ENCODE measurements at regions not wholly inside any gene's neighbourhood (a gene's known extent, or its start where the extent isn't known, plus 50 kb on each side); places are given as distances from the start of the nearest gene placed in this dataset.
"Not testable (repeated sequence)": the region's sequence is repeated elsewhere in the genome, so short reads cannot be mapped to it uniquely, and the experiment has no call there.

- Histone ChIP-seq H3K4me2 (ENCODE audit: insufficient read depth, low read length) (no peak overlapping the region), H3K4me3 (ENCODE audit: low read depth in 1 of 2, low read length in 2 of 2) (no peak overlapping the region), H3K27ac (ENCODE audit: low read length) (no peak overlapping the region), H3K9ac (ENCODE audit: low read depth, low read length) (no peak overlapping the region), H3K79me2 (ENCODE audit: insufficient read depth, low read length) (no peaks in the 10 kb centered on the region), H2AFZ (ENCODE audit: low read depth, low read length) (no peak overlapping the region), H3K4me1 (ENCODE audit: insufficient read depth, low read length) (no peaks in the 10 kb centered on the region), H4K20me1 (ENCODE audit: insufficient read depth, low read length) (no peaks in the 10 kb centered on the region), H3K36me3 (ENCODE audit: insufficient read depth, low read length) (no peaks in the 10 kb centered on the region), H3K9me3 (ENCODE audit: insufficient read depth, low read length, severe bottlenecking) (no peaks in the 10 kb centered on the region), H3K27me3 (ENCODE audit: insufficient read depth, low read length, poor library complexity) (no peaks in the 10 kb centered on the region)
- ATAC-seq (ENCODE audit: insufficient read depth, low read depth) (no peak), DNase-seq (no peak)
- TF ChIP-seq CTCF (IDR thresholded peaks at IDR 0.05; ENCODE audit: borderline replicate concordance, extremely low read depth, low read length, poor library complexity, severe bottlenecking) = no peak
- TF ChIP-seq EZH2 (IDR thresholded peaks at IDR 0.05; ENCODE audit: borderline replicate concordance, low read depth, low read length, severe bottlenecking) = no peak
Observed at GRCh38 chr5:12952409-12952808, 992.1 kb downstream of the DNAH5 start.

GRCh38 chr5:12951846-12952245 is 992.6 kb downstream of the DNAH5 start:
- Histone ChIP-seq H4K20me1 (ENCODE audit: insufficient read depth, low read length) (no peaks in the 10 kb centered on the region), H3K9ac (ENCODE audit: low read depth, low read length) (no peak overlapping the region), H3K27me3 (ENCODE audit: insufficient read depth, low read length, poor library complexity) (no peaks in the 10 kb centered on the region), H3K9me3 (ENCODE audit: insufficient read depth, low read length, severe bottlenecking) (no peaks in the 10 kb centered on the region), H3K27ac (ENCODE audit: low read length) (no peak overlapping the region), H3K4me2 (ENCODE audit: insufficient read depth, low read length) (no peak overlapping the region), H3K36me3 (ENCODE audit: insufficient read depth, low read length) (no peaks in the 10 kb centered on the region), H3K4me3 (ENCODE audit: low read depth in 1 of 2, low read length in 2 of 2) (no peak overlapping the region), H3K79me2 (ENCODE audit: insufficient read depth, low read length) (no peaks in the 10 kb centered on the region), H2AFZ (ENCODE audit: low read depth, low read length) (no peak overlapping the region), H3K4me1 (ENCODE audit: insufficient read depth, low read length) (no peaks in the 10 kb centered on the region)
- no peak for ATAC-seq (ENCODE audit: insufficient read depth, low read depth)
- TF ChIP-seq CTCF (IDR thresholded peaks at IDR 0.05; ENCODE audit: borderline replicate concordance, extremely low read depth, low read length, poor library complexity, severe bottlenecking) (no peak), EZH2 (IDR thresholded peaks at IDR 0.05; ENCODE audit: borderline replicate concordance, low read depth, low read length, severe bottlenecking) (no peak)
- no peak for DNase-seq

GRCh38 chr5:12947379-12947778 is 997.1 kb downstream of the DNAH5 start:
- no peak overlapping the region for H2AFZ ChIP-seq (ENCODE audit: low read depth, low read length)
- H3K36me3 ChIP-seq (ENCODE audit: insufficient read depth, low read length) = no peaks in the 10 kb centered on the region
- H3K4me2 ChIP-seq (ENCODE audit: insufficient read depth, low read length) = no peak overlapping the region

GRCh38 chr5:12945477-12945876 is 999.0 kb downstream of the DNAH5 start:
- H3K4me2 ChIP-seq (ENCODE audit: insufficient read depth, low read length); H4K20me1 ChIP-seq (ENCODE audit: insufficient read depth, low read length); H2AFZ ChIP-seq (ENCODE audit: low read depth, low read length); H3K79me2 ChIP-seq (ENCODE audit: insufficient read depth, low read length); ATAC-seq (ENCODE audit: insufficient read depth, low read depth); H3K36me3 ChIP-seq (ENCODE audit: insufficient read depth, low read length); DNase-seq; H3K4me3 ChIP-seq (ENCODE audit: low read depth in 1 of 2, low read length in 2 of 2); H3K9me3 ChIP-seq (ENCODE audit: insufficient read depth, low read length, severe bottlenecking); H3K27me3 ChIP-seq (ENCODE audit: insufficient read depth, low read length, poor library complexity); H3K9ac ChIP-seq (ENCODE audit: low read depth, low read length); H3K27ac ChIP-seq (ENCODE audit: low read length); H3K4me1 ChIP-seq (ENCODE audit: insufficient read depth, low read length): not testable (repeated sequence)

More at GRCh38 chr5:12947379-12947778, 997.1 kb downstream of the DNAH5 start:
- no peak overlapping the region for H3K4me3 ChIP-seq (ENCODE audit: low read depth in 1 of 2, low read length in 2 of 2)
- no peak for ATAC-seq (ENCODE audit: insufficient read depth, low read depth)
- no peaks in the 10 kb centered on the region for H4K20me1 ChIP-seq (ENCODE audit: insufficient read depth, low read length)
- no peak overlapping the region for H3K27ac ChIP-seq (ENCODE audit: low read length)
- TF ChIP-seq EZH2 (IDR thresholded peaks at IDR 0.05; ENCODE audit: borderline replicate concordance, low read depth, low read length, severe bottlenecking) = no peak
- TF ChIP-seq CTCF (IDR thresholded peaks at IDR 0.05; ENCODE audit: borderline replicate concordance, extremely low read depth, low read length, poor library complexity, severe bottlenecking) = no peak
- H3K9me3 ChIP-seq (ENCODE audit: insufficient read depth, low read length, severe bottlenecking) = no peaks in the 10 kb centered on the region
- DNase-seq = no peak
- H3K4me1 ChIP-seq (ENCODE audit: insufficient read depth, low read length) = no peaks in the 10 kb centered on the region
- H3K27me3 ChIP-seq (ENCODE audit: insufficient read depth, low read length, poor library complexity) = no peaks in the 10 kb centered on the region
- no peaks in the 10 kb centered on the region for H3K79me2 ChIP-seq (ENCODE audit: insufficient read depth, low read length)
- H3K9ac ChIP-seq (ENCODE audit: low read depth, low read length) = no peak overlapping the region
